Neural cell (in vitro differentiated cells): ENCODE measurements at regions not wholly inside any gene's neighbourhood (a gene's known extent, or its start where the extent isn't known, plus 50 kb on each side); places are given as distances from the start of the nearest gene placed in this dataset.

Experiments used
- H2AFZ ChIP-seq: fragments of 200-600, 300-800 bp; sonication (generic), shearing (Covaris generic); 2 replicates; pipeline ENCODE4 v1.6.0; 2014; ENCODE audit warnings: low read depth, mild to moderate bottlenecking, antibody characterized with exemption, low read length, moderate library complexity
- H3F3A ChIP-seq: fragments of 200-600 bp; shearing (Covaris generic); 2 replicates; pipeline ENCODE4 v1.6.1; 2016; ENCODE audit warnings: mild to moderate bottlenecking, moderate library complexity, mixed read lengths, antibody characterized with exemption, low read length; ENCODE audit not compliant: insufficient read depth, poor library complexity, severe bottlenecking
- H3K27ac ChIP-seq: fragments of 200-600, 300-800 bp; sonication (generic), shearing (Covaris generic); 2 replicates; pipeline ENCODE4 v1.5.1; 2014; ENCODE audit warnings: mild to moderate bottlenecking, low read length, moderate library complexity
- H3K27me3 ChIP-seq: fragments of 300-800, 200-600 bp; sonication (generic), shearing (Covaris generic); 2 replicates; pipeline ENCODE4 v1.6.0; 2014; ENCODE audit warnings: mild to moderate bottlenecking, low read depth, low read length, moderate library complexity; ENCODE audit not compliant: insufficient read depth
- H3K36me3 ChIP-seq: fragments of 300-800, 200-600 bp; sonication (generic), shearing (Covaris generic); 2 replicates; pipeline ENCODE4 v1.5.1; 2014; ENCODE audit warnings: mild to moderate bottlenecking, antibody characterized with exemption, low read length, moderate library complexity; ENCODE audit not compliant: insufficient read depth
- H3K4me2 ChIP-seq: fragments of 300-800, 200-600 bp; sonication (generic), shearing (Covaris generic); 2 replicates; pipeline ENCODE4 v1.6.0; 2014; ENCODE audit warnings: mild to moderate bottlenecking, low read length
- H3K4me3 ChIP-seq: fragments of 300-800, 200-600 bp; sonication (generic), shearing (Covaris generic); 2 replicates; pipeline ENCODE4 v1.5.1; 2014; ENCODE audit warnings: mild to moderate bottlenecking, low read length, moderate library complexity
- H3K79me2 ChIP-seq: fragments of 200-600 bp; shearing (Covaris generic); replicated peaks from 2 replicates; pipeline ENCODE4 v1.6.0; 2014; ENCODE audit warnings: mild to moderate bottlenecking, low read length, moderate library complexity; ENCODE audit not compliant: insufficient read depth
- H3K9ac ChIP-seq: fragments of 300-800, 200-600 bp; sonication (generic), shearing (Covaris generic); 2 replicates; pipeline ENCODE4 v1.6.1; 2016; ENCODE audit warnings: mild to moderate bottlenecking, low read length, mixed read lengths
- H3K9me2 ChIP-seq: fragments of 200-600 bp; shearing (Covaris generic); 2 replicates; pipeline ENCODE4 v1.6.1; 2016; ENCODE audit warnings: mild to moderate bottlenecking, low read length, mixed read lengths; ENCODE audit not compliant: insufficient read depth
- H3K9me3 ChIP-seq: fragments of 200-600, 300-800 bp; sonication (generic), shearing (Covaris generic); 2 replicates; pipeline ENCODE4 v1.6.1; 2016; ENCODE audit warnings: mild to moderate bottlenecking, mixed run types, low read length, moderate library complexity, mixed read lengths
- H4K20me1 ChIP-seq: fragments of 200-600 bp; shearing (Covaris generic); 2 replicates; pipeline ENCODE4 v1.6.1; 2016; ENCODE audit warnings: mild to moderate bottlenecking, mixed run types; ENCODE audit not compliant: insufficient read depth
- EP300 ChIP-seq: fragments of 450-650 bp; conservative IDR thresholded peaks from 2 replicates; pipeline ENCODE4 v1.6.1; 2014; ENCODE audit warnings: antibody characterized with exemption, mild to moderate bottlenecking, moderate library complexity; ENCODE audit not compliant: poor library complexity, severe bottlenecking
- EZH2 ChIP-seq: fragments of 200-600, 300-800 bp; shearing (Covaris generic), sonication (generic); IDR thresholded peaks from 2 replicates; pipeline ENCODE4 v1.6.1; 2014; ENCODE audit warnings: antibody characterized with exemption, low read length, borderline replicate concordance, mild to moderate bottlenecking; ENCODE audit not compliant: insufficient read depth, poor library complexity, severe bottlenecking
- MXI1 ChIP-seq: fragments of 450-650 bp; conservative IDR thresholded peaks from 2 replicates; pipeline ENCODE4 v1.6.1; 2014; ENCODE audit warnings: antibody characterized with exemption, mild to moderate bottlenecking; ENCODE audit not compliant: poor library complexity, severe bottlenecking
- POLR2AphosphoS5 ChIP-seq: IDR thresholded peaks from 2 replicates; pipeline ENCODE4 v1.6.1; 2012
- RAD21 ChIP-seq: fragments of 450-650 bp; conservative IDR thresholded peaks from 2 replicates; pipeline ENCODE4 v1.6.1; 2014; ENCODE audit warnings: antibody characterized with exemption, mild to moderate bottlenecking, moderate library complexity
- SMC3 ChIP-seq: fragments of 450-650 bp; conservative IDR thresholded peaks from 2 replicates; pipeline ENCODE4 v1.6.1; 2014; ENCODE audit warnings: antibody characterized with exemption, mild to moderate bottlenecking, moderate library complexity; ENCODE audit not compliant: poor library complexity
- TAF1 ChIP-seq: IDR thresholded peaks from 2 replicates; pipeline ENCODE4 v1.6.1; 2012; ENCODE audit warnings: low read depth
- TF ChIP-seq, protein P1 (sequence below): IDR thresholded peaks from 2 replicates; pipeline ENCODE4 v1.6.1; 2012; ENCODE audit warnings: borderline replicate concordance
- TF ChIP-seq, protein P2 (sequence below): fragments of 450-650 bp; IDR thresholded peaks from 2 replicates; pipeline ENCODE4 v1.5.1; 2014; ENCODE audit warnings: antibody characterized with exemption, mild to moderate bottlenecking, moderate library complexity; ENCODE audit not compliant: poor library complexity, severe bottlenecking

- H3K9ac ChIP-seq: no peak overlapping the region
- H3K9me3 ChIP-seq: no peaks in the 10 kb centered on the region
- H3K36me3 ChIP-seq: no peaks in the 10 kb centered on the region
- H3K79me2 ChIP-seq: no peaks in the 10 kb centered on the region
- TF ChIP-seq, protein P1, sequence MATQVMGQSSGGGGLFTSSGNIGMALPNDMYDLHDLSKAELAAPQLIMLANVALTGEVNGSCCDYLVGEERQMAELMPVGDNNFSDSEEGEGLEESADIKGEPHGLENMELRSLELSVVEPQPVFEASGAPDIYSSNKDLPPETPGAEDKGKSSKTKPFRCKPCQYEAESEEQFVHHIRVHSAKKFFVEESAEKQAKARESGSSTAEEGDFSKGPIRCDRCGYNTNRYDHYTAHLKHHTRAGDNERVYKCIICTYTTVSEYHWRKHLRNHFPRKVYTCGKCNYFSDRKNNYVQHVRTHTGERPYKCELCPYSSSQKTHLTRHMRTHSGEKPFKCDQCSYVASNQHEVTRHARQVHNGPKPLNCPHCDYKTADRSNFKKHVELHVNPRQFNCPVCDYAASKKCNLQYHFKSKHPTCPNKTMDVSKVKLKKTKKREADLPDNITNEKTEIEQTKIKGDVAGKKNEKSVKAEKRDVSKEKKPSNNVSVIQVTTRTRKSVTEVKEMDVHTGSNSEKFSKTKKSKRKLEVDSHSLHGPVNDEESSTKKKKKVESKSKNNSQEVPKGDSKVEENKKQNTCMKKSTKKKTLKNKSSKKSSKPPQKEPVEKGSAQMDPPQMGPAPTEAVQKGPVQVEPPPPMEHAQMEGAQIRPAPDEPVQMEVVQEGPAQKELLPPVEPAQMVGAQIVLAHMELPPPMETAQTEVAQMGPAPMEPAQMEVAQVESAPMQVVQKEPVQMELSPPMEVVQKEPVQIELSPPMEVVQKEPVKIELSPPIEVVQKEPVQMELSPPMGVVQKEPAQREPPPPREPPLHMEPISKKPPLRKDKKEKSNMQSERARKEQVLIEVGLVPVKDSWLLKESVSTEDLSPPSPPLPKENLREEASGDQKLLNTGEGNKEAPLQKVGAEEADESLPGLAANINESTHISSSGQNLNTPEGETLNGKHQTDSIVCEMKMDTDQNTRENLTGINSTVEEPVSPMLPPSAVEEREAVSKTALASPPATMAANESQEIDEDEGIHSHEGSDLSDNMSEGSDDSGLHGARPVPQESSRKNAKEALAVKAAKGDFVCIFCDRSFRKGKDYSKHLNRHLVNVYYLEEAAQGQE: no peak
- TF ChIP-seq MXI1 (no peak), EP300 (no peak), EZH2 (no peak)
- TF ChIP-seq, protein P2, sequence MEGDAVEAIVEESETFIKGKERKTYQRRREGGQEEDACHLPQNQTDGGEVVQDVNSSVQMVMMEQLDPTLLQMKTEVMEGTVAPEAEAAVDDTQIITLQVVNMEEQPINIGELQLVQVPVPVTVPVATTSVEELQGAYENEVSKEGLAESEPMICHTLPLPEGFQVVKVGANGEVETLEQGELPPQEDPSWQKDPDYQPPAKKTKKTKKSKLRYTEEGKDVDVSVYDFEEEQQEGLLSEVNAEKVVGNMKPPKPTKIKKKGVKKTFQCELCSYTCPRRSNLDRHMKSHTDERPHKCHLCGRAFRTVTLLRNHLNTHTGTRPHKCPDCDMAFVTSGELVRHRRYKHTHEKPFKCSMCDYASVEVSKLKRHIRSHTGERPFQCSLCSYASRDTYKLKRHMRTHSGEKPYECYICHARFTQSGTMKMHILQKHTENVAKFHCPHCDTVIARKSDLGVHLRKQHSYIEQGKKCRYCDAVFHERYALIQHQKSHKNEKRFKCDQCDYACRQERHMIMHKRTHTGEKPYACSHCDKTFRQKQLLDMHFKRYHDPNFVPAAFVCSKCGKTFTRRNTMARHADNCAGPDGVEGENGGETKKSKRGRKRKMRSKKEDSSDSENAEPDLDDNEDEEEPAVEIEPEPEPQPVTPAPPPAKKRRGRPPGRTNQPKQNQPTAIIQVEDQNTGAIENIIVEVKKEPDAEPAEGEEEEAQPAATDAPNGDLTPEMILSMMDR: no peak
- H3F3A ChIP-seq: no peaks in the 10 kb centered on the region
- no peaks in the 10 kb centered on the region for H3K27me3 ChIP-seq
- no peak overlapping the region for H3K4me2 ChIP-seq
- H3K27ac ChIP-seq: no peak overlapping the region
- H3K9me2 ChIP-seq: no peaks in the 10 kb centered on the region
- no peaks in the 10 kb centered on the region for H4K20me1 ChIP-seq
- no peak overlapping the region for H2AFZ ChIP-seq
- H3K4me3 ChIP-seq: no peak overlapping the region
These were observed 212.6 kb upstream of the SLC16A7 start for GRCh38 chr12:59383079-59383822.

GRCh38 chr12:59382282-59383078, 213.3 kb upstream of the SLC16A7 start:
- Histone ChIP-seq H2AFZ (no peak overlapping the region), H3K9ac (no peak overlapping the region), H3K27ac (no peak overlapping the region), H3K79me2 (no peaks in the 10 kb centered on the region), H3K4me3 (no peak overlapping the region), H3K36me3 (no peaks in the 10 kb centered on the region), H4K20me1 (no peaks in the 10 kb centered on the region), H3F3A (no peaks in the 10 kb centered on the region), H3K27me3 (no peaks in the 10 kb centered on the region), H3K4me2 (no peak overlapping the region), H3K9me3 (no peaks in the 10 kb centered on the region), H3K9me2 (no peaks in the 10 kb centered on the region)
- TF ChIP-seq, protein P1: no peak
- TF ChIP-seq, protein P2: no peak
- no peak for TF ChIP-seq EZH2
- no peak for TF ChIP-seq RAD21
- no peak for TF ChIP-seq TAF1
- TF ChIP-seq SMC3: no peak
- TF ChIP-seq POLR2AphosphoS5: no peak
- TF ChIP-seq MXI1: no peak
- TF ChIP-seq EP300: no peak
